Effector memory CD8-positive, alpha-beta T cell (primary cell): ENCODE measurements at regions not wholly inside any gene's neighbourhood (a gene's known extent, or its start where the extent isn't known, plus 50 kb on each side); places are given as distances from the start of the nearest gene placed in this dataset.

Experiments
- ATAC-seq: fragments of 150-1000 bp; cut with Tn5 transposase; replicated peaks from 2 replicates; pipeline ENCODE4 v1.10.0; 2021; ENCODE audit warnings: mild to moderate bottlenecking, moderate library complexity
- DNase-seq, 3 experiments: peaks; one replicate each; pipeline ENCODE4 v3.0.0; 2021
- H3K27ac Mint-ChIP-seq, 2 donors: one replicate each; pipeline ENCODE4 v1.8.0; 2022; ENCODE audit warnings: mild to moderate bottlenecking in 2 of 2, mixed read lengths in 2 of 2, moderate library complexity in 2 of 2
- H3K27me3 Mint-ChIP-seq, 2 donors: one replicate each; pipeline ENCODE4 v1.8.0; 2022; ENCODE audit warnings: mixed read lengths in 2 of 2
- H3K36me3 Mint-ChIP-seq: one replicate; pipeline ENCODE4 v1.8.0; 2022; ENCODE audit warnings: mild to moderate bottlenecking, moderate library complexity, mixed read lengths; ENCODE audit not compliant: insufficient read depth
- H3K4me1 Mint-ChIP-seq, 2 donors: one replicate each; pipeline ENCODE4 v1.8.0; 2022; ENCODE audit warnings: low read depth in 2 of 2, mixed read lengths in 2 of 2
- H3K4me3 Mint-ChIP-seq, 2 donors: one replicate each; pipeline ENCODE4 v1.8.0; 2022; ENCODE audit warnings: mild to moderate bottlenecking in 2 of 2, mixed read lengths in 2 of 2, moderate library complexity in 2 of 2
- H3K9me3 Mint-ChIP-seq, 2 donors: one replicate each; pipeline ENCODE4 v1.8.0; 2022; ENCODE audit warnings: mixed read lengths in 2 of 2

DNA sequence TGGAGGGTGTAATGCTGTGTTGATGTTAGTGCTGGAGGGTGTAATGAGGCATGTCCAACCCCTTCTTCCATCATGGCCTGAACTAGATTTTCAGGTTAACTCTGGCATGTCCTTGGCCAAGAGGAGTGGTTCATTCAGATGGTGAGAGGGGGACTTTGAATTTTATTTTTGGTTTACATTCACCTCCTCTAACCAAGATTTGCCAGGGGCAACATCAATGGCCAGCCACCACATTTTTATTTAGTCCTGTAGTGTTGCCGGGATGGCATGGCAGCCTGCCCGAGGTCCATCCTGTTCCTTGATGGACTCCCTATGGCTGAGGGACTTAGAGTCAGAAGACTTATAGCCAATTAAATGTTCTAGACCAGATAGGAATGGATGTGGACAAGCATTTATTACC lies 484.6 kb upstream of the HS6ST1 start:
- ATAC-seq, result no peak
- H3K9me3 Mint-ChIP-seq, result no peaks in the 10 kb centered on the region
- no peaks in the 10 kb centered on the region for H3K4me1 Mint-ChIP-seq
- H3K27ac Mint-ChIP-seq, result no peak overlapping the region
- H3K27me3 Mint-ChIP-seq, result no peaks in the 10 kb centered on the region
- no peaks in the 10 kb centered on the region for H3K36me3 Mint-ChIP-seq
- DNase-seq, result no peak
- H3K4me3 Mint-ChIP-seq, result no peak overlapping the region

- Mint-ChIP-seq H3K36me3 (no peaks in the 10 kb centered on the region), H3K9me3 (peaks cover 0 to 3% of the 10 kb centered on the region in 2 donors), H3K4me3 (no peak overlapping the region), H3K4me1 (no peaks in the 10 kb centered on the region), H3K27me3 (no peaks in the 10 kb centered on the region), H3K27ac (no peak overlapping the region)
- DNase-seq (no peak), ATAC-seq (no peak)
Observed at GRCh38 chr2:128805237-128805636, 486.6 kb upstream of the HS6ST1 start.

GRCh38 chr2:128805918-128806317 lies 487.2 kb upstream of the HS6ST1 start:
- ATAC-seq (no peak), DNase-seq (no peak)
- Mint-ChIP-seq H3K4me1 (no peaks in the 10 kb centered on the region), H3K27ac (no peak overlapping the region), H3K36me3 (no peaks in the 10 kb centered on the region), H3K4me3 (no peak overlapping the region), H3K9me3 (peaks cover 0 to 3% of the 10 kb centered on the region in 2 donors), H3K27me3 (no peaks in the 10 kb centered on the region)

GRCh38 chr2:128807317-128807716 lies 488.6 kb upstream of the HS6ST1 start:
- no peaks in the 10 kb centered on the region for H3K4me1 Mint-ChIP-seq
- no peak overlapping the region for H3K27ac Mint-ChIP-seq
- no peaks in the 10 kb centered on the region for H3K36me3 Mint-ChIP-seq
- DNase-seq (no peak), ATAC-seq (no peak)
- peaks cover 0 to 4% of the 10 kb centered on the region in 2 donors for H3K27me3 Mint-ChIP-seq
- H3K4me3 Mint-ChIP-seq, result no peak overlapping the region
- peaks cover 0 to 3% of the 10 kb centered on the region in 2 donors for H3K9me3 Mint-ChIP-seq

DNA sequence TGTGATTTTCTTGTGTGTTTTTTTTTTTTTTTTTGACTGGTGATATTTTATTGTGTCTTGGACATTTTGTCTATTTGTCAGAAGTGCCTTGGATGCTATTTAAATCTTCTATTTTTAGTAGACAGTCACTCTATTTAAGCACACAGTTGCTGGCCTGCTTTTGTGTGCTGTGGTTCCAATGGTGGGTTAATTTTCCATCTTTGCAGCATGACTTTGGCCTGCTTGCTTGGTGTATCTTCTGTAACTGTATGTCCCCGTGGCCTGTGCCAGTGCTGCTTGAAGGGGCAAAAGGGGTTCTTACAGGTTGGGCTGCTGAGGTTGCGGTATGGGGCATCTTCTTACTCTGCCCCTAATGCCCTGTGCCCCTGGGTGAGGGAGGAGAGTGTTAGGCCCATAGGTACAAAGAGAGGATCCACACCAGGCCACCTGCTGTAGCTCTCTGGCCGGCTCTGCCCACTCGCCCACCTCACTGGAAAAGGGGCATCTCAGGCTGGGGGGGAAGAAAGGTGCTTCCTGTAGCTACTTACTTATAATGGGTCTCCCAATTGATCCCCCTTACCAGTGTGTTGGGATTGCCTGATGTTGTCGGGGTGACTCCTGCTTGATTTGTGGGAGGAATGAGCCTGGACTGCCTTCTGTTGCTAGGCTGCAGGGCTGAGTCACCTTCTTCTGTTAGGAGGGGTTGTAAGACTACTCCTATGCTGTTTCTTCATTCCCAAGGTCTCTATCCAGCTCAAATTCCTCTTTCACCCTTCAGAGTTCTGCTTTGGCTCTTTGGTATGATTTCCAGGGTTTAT lies 490.0 kb upstream of the HS6ST1 start:
- Mint-ChIP-seq H3K4me1 (no peaks in the 10 kb centered on the region), H3K27me3 (peaks cover 0 to 18% of the 10 kb centered on the region in 2 donors), H3K36me3 (no peaks in the 10 kb centered on the region), H3K27ac (no peak overlapping the region), H3K9me3 (peaks cover 0 to 3% of the 10 kb centered on the region in 2 donors), H3K4me3 (no peak overlapping the region)
- ATAC-seq (no peak), DNase-seq (no peak)

GRCh38 chr2:128809259-128809636 lies 490.6 kb upstream of the HS6ST1 start:
- H3K4me1 Mint-ChIP-seq, result no peaks in the 10 kb centered on the region
- peaks cover 0 to 3% of the 10 kb centered on the region in 2 donors for H3K9me3 Mint-ChIP-seq
- no peak overlapping the region for H3K27ac Mint-ChIP-seq
- no peak overlapping the region for H3K4me3 Mint-ChIP-seq
- no peak for ATAC-seq
- DNase-seq, result no peak
- H3K27me3 Mint-ChIP-seq, result peaks cover 0 to 22% of the 10 kb centered on the region in 2 donors
- H3K36me3 Mint-ChIP-seq, result no peaks in the 10 kb centered on the region

DNA sequence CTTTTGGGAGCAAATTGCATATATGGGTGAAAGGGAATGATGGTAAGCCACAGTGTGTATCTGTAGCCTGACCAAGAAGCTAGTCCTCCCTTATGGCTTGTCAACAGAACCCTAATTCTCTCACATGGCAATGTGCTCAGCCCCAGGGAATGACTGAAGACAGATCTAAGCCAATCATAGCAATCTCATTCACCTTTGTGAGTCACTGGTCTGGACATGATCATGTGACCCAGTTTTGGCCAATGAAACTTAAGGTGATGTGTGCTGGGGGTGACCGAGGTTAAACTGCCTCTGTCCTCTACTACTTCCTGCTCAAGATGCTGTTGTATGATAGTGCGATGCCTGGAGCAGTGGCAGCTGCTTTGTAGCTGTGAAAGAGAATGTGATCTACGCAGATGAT lies 491.2 kb upstream of the HS6ST1 start:
- Mint-ChIP-seq H3K9me3 (peaks cover 0 to 3% of the 10 kb centered on the region in 2 donors), H3K4me3 (no peak overlapping the region), H3K36me3 (no peaks in the 10 kb centered on the region), H3K27ac (no peak overlapping the region), H3K4me1 (no peaks in the 10 kb centered on the region), H3K27me3 (peaks cover 0 to 22% of the 10 kb centered on the region in 2 donors)
- ATAC-seq, result no peak
- no peak for DNase-seq

DNA sequence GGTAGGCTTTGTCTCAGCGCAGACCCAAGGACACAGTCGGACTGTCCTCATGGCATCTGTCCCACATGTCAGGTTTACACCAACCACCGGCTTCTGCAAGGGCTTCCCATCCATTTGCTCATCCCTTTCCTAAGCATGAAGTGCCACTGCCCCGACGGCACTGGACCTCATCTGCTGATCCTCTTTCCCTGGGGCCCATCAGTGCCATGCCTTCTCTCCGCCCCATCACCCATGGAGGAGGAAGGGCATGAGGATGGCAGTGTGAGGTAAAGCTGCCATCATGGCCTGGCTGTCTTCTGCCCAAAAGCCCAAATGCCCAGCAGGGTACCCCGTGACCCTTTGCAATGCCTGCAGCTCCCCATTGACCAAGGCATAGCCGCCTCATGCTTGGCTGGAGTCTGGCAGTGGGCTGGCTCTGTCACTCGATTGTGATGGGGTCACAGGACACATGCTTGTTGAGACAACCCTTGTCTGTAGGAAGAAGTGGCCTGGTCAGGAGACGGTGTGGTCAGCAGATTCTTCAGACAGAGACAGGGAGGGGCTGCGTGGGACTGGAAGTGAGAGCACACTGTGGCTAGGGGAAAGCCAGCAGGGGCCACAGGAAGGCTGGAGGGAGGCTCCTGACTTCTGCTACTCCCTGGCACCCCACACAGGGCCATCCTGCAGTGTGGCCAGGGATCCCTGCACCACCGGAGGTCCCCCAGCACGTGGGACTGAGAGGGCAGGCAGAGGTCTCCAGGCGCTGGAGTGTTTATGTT lies 493.7 kb upstream of the HS6ST1 start:
- H3K9me3 Mint-ChIP-seq, result peaks cover 0 to 3% of the 10 kb centered on the region in 2 donors
- no peaks in the 10 kb centered on the region for H3K4me1 Mint-ChIP-seq
- DNase-seq, result no peak
- H3K27ac Mint-ChIP-seq, result no peak overlapping the region
- ATAC-seq, result no peak
- H3K27me3 Mint-ChIP-seq, result peaks cover 0 to 22% of the 10 kb centered on the region in 2 donors
- no peak overlapping the region for H3K4me3 Mint-ChIP-seq
- H3K36me3 Mint-ChIP-seq, result no peaks in the 10 kb centered on the region

GRCh38 chr2:128813352-128814034 lies 494.8 kb upstream of the HS6ST1 start:
- H3K27me3 Mint-ChIP-seq, result peaks cover 0 to 22% of the 10 kb centered on the region in 2 donors
- peaks cover 0 to 3% of the 10 kb centered on the region in 2 donors for H3K9me3 Mint-ChIP-seq
- H3K27ac Mint-ChIP-seq, result no peak overlapping the region
- DNase-seq (no peak), ATAC-seq (no peak)
- no peaks in the 10 kb centered on the region for H3K4me1 Mint-ChIP-seq
- no peaks in the 10 kb centered on the region for H3K36me3 Mint-ChIP-seq
- H3K4me3 Mint-ChIP-seq, result no peak overlapping the region

DNA sequence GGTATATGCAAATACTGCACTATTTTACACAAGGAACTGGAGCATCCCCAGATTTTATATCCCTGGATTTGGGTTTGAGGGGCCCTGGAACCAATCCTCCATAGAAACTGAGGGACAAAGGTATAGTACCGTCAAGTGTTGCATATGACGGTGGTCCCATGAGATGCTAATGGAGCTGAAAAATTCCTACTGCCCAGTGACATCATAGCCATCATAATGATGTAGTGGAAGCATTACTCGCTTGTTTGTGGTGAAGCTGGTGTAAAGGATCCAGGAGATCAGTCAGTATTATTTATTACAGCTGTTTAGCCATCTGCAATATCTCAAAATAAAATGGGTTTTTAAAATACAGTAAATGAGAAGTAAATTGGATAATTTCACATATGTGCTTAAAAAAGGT lies 496.6 kb upstream of the HS6ST1 start:
- ATAC-seq, result no peak
- no peaks in the 10 kb centered on the region for H3K9me3 Mint-ChIP-seq
- H3K36me3 Mint-ChIP-seq, result no peaks in the 10 kb centered on the region
- no peak for DNase-seq
- peaks cover 0 to 34% of the 10 kb centered on the region in 2 donors for H3K27me3 Mint-ChIP-seq
- no peak overlapping the region for H3K27ac Mint-ChIP-seq
- no peak overlapping the region for H3K4me3 Mint-ChIP-seq
- H3K4me1 Mint-ChIP-seq, result no peaks in the 10 kb centered on the region

- ATAC-seq (no peak), DNase-seq (no peak)
- Mint-ChIP-seq H3K27me3 (peaks cover 0 to 40% of the 10 kb centered on the region in 2 donors), H3K4me1 (no peaks in the 10 kb centered on the region), H3K36me3 (no peaks in the 10 kb centered on the region), H3K27ac (no peak overlapping the region), H3K4me3 (no peak overlapping the region), H3K9me3 (no peaks in the 10 kb centered on the region)
Observed at GRCh38 chr2:128817171-128817570, 498.5 kb upstream of the HS6ST1 start.

DNA sequence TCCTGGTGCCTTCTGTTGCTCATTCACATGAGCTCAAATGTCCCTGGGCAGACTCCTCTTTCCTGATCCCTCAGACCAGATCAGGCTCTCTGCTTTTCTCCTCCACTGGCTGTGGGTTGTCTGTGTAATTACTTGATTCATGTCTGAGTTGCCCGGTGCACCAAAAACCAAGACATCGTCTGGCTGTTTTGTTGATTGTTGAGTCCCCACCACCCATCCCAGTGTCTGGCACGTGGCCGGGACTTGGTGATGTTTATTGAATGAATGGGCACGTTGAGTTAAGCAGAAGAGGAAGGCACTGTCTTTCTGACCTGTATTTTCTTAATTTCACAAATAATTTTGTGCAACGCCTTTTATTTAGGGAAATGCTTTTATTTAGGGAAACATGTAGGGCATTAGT lies 499.1 kb upstream of the HS6ST1 start:
- no peak for DNase-seq
- no peak overlapping the region for H3K4me3 Mint-ChIP-seq
- no peak overlapping the region for H3K27ac Mint-ChIP-seq
- H3K27me3 Mint-ChIP-seq, result peaks cover 0 to 40% of the 10 kb centered on the region in 2 donors
- no peaks in the 10 kb centered on the region for H3K4me1 Mint-ChIP-seq
- no peaks in the 10 kb centered on the region for H3K9me3 Mint-ChIP-seq
- no peak for ATAC-seq
- H3K36me3 Mint-ChIP-seq, result no peaks in the 10 kb centered on the region

- peaks cover 0 to 40% of the 10 kb centered on the region in 2 donors for H3K27me3 Mint-ChIP-seq
- DNase-seq (no peak), ATAC-seq (no peak)
- no peaks in the 10 kb centered on the region for H3K9me3 Mint-ChIP-seq
- no peaks in the 10 kb centered on the region for H3K4me1 Mint-ChIP-seq
- no peak overlapping the region for H3K27ac Mint-ChIP-seq
- no peak overlapping the region for H3K4me3 Mint-ChIP-seq
- no peaks in the 10 kb centered on the region for H3K36me3 Mint-ChIP-seq
Observed at GRCh38 chr2:128818248-128818647, 499.6 kb upstream of the HS6ST1 start.
